DMS53 treated with DMSO at 0.1 percent for 48 hours (cell line): ENCODE measurements at regions not wholly inside any gene's neighbourhood (a gene's known extent, or its start where the extent isn't known, plus 50 kb on each side); places are given as distances from the start of the nearest gene placed in this dataset.

Experiments
- DNase-seq: peaks from one replicate; lab custom pipeline; 2025; ENCODE audit not compliant: unreplicated experiment; lab: John Stamatoyannopoulos, UW

DNA sequence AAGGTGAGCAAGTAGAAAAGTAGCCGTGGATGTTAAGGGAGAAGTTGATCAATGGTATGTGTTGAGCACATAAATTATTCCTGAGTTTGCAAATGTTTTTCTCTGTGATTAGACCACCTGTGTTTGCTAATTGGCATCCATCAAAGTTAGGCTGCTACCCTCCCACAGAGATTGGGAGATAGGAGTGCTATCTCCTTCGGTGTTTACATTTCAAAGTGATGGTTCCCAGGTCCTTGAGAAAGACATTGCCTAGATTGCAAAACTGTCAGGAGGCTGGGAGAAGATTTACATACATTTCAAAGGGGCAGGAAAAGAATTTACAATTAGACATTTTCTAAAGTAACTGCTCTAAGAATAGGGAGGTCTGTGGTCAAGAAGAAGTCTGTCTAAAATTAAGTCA lies 54.3 kb upstream of the CNTNAP4 start:
- DNase-seq = no peak

DNA sequence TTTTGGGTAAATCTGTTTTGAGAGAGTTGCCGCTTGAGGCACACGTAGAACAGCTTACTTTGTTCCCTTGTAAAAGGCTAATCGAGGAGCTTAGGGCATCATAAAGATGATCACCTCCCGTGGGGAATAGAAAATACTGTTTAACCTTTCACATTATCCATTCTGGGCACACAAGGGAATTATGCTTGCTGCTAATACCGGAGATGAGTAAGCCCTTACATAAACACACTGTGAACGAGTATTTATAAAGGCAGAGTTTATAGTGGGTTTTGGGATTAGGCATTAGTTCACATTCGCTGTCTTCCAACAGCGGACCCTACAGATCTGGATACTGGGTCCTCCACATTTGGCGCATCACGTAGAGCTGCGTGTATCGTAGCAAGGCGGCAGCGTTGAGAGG lies 51.2 kb upstream of the CNTNAP4 start:
- DNase-seq = no peak

DNA sequence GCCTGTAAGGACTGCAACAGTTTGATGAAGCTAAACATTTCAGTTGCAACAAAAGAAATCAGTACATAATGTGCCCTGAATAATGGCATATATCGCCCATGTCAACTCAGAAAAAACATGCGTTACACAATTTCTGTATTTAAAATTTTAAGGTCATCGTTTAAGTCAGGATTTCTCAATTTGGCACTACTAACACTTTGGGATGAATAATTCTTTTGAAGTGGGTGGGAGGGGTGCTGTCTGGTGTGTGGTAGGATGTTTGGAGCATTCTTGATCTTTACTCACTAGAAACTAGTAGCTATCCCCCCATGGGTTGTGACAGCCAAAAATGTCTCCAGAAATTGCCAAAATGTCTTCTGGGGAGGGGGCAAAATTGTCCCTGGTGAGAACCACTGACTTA lies 50.7 kb upstream of the CNTNAP4 start:
- DNase-seq = no peak
